ENCODE measurements at regions not wholly inside any gene's neighbourhood (a gene's known extent, or its start where the extent isn't known, plus 50 kb on each side); places are given as distances from the start of the nearest gene placed in this dataset.

DNA sequence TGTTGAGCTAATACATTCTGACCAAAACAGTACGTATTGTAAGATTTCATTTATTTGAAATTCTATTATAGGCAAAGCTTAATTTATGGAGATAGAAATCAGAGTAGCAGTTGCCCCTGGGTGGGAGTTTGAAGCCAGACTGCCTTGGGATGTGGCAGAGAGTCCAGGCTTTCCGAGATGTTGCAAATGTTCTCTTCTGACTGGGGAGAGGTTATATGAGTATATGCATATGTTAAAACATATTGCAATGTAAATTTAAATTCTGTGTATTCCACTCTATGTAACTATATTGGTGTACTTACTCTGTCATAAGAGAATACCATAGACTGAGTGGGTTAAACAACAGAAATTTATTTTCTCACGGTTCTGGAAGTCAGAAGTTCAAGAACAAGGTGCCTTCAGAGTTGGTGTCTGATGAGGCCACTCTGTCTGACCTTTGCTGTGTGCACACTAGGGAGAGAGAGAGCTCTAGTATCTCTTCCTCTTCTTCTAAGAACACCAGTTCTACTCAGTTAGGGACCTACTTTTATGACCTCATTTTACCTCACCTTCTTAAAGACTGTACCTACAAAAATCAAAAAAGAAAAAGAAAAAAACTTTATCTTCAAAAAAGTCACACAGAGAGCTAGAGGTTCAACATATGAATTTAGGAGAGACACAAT is 299.3 kb upstream of the HS3ST1 start:
- DNase-seq, result no peak

DNA sequence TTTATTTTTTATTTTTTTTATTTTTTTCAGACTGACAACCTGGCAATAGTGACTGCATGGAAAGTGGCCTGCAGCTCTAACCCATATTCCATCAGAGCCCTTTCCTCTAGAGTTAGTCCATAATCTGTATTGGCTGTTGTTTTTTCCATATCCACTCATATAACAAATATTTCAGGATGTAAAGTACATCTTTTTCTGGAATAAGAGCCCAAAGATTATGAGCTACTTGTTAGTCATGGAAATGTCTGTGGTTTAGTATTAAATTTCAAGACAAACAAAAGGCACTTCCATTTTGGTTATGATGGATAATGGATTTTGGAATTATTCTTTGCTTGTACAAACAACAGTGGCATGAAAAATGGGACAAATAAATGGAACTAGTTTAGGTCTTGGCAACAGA is 296.0 kb upstream of the HS3ST1 start:
- DNase-seq, result no peak

DNA sequence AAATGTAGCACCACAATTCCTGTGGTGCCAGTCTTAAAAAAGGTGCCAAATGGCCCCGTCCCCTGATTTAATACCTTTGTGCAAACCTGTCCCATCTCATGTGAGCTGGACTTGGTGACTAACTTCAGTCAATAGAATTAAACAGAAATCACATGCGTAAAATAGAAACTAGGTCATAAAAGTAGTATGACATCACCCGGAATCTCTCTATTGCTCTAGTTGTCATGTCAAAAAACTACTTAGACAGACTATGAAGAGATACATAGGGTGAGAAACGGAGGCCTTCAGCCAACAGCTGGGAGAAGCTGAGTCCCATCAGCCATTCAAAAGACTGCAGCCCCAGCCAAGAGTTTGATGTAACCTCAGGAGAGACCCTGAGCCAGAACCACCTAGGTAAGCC is 293.5 kb upstream of the HS3ST1 start:
- no peak for DNase-seq

DNA sequence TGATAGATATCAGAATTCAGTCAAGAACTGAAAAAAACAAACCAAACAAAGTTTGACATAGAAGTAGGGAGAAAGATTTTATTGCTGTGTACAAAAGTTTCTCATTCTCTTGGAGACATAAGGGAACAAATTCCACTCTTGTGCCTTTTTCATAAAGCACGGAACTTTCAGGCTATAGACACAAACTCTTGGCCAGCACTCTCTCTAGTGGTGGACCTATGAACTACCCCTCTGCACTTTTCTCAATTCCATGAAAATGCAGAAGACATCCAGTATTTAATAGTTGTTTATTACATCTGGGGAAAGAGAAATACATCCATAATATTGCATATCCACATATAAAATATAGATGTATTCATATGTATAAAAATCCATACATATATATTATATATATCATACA is 291.6 kb upstream of the HS3ST1 start:
- peak; percentile 47 for DNase-seq

DNA sequence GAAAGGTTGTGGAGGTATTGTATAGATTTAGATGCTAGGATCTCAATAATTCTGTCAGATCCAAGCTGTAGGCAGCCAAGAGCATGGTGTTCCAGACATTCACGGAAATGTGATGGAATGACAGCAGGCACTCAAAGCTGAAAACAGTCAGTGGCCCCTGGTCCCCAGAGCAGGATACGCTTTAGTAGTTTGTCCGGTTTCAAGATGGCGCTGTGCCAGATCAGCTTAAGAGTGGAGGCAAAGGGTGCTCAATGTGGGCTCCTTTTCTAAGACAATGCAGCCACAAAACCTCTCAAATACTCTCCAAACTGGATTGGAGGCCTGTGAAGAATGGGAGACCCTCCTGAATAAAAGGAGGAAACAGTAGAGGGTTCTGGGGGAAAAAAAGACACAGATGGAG is 291.2 kb upstream of the HS3ST1 start:
- no peak for DNase-seq

DNA sequence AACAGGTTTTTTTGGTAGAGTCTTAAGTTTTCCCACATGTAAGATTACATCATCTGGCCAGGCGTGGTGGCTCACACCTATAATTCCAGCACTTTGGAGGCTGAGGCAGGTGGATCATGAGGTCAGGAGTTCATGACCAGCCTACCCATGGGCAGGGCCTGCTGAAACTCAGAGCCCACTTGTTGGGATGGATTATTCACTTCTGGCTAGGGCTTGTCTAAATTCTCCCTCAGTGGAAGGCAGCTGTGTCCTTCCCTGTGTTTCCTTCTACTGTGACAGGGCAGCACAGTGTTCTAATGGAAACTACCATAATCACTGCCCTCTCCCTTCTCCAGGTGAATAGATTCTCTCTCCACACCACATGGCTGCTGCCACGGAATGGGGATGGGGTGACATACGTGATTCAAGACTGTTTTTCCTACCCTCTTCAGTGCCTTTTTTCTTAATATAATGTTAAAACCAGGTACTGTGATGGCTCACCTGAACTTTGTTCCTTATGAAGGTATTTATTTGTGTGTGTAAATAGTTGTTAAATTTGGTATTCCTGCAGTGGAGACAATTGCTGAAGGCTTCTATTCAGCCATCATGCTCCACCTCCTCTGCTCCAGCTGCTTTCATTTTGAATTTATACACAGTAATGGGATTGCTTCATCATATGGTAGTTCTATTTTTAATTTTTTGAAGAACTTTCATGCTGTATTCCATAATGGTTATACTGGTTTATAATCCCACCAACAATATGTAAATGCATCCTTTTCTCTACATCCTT is 287.2 kb upstream of the HS3ST1 start:
- no peak for DNase-seq

DNA sequence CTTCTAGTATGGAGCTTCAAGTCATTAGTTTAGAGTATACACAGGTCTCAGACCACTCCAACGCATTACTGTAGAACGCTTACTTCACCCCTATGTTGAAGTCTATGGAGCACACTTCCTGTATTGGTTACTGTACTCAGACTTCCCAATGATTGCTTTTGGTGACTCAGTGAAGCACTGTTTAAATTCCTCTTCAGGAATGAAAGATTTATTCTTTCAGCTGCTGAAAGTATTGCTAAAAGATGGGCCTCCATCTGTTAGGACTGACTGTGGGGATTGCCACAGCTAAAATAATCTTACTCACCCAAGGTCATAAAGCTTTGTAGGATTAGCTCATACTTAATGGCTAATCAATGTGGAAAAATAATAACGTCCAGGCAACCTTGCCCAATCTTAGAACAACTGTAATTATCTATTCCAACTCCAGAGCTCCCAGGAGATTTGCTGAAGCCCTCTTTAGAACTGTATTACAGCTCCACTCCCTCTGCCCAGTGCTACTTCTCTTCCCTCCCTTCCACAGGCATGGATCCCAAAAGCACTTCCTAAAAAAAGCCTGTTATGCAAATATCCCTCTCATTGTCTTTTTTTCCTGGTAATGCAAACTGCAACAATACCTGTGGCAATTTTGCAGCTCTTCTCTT is 281.9 kb upstream of the HS3ST1 start:
- DNase-seq, result no peak

DNA sequence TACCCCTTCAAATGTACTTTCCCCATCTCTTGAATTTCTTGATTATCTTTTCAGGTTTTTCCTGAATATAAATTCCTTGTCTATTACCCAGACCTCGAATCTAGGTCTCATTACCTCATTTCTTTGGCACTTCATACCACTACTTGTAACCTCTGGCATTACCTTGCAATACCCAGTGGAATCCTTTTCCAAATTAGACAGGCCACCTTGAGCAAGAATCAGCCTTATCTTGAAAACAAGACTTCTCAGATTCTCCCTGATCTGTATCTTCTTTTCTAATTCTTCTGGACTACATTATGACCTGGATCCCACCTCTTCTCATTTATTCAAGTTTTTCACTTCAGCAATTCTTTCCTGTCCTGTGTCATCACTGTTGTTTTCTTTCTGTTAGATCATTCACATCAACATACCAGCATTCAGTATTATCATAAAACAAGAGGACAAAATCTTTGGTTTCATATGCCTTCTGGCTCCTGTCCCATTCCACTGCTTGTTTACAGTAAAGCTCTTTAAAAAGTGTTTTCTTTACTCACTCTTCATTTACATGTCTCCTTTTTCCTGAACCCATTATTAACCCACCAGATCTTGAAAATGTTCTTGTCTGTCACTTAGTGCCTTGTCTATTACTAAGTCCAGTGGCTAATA is 275.6 kb upstream of the HS3ST1 start:
- no peak for DNase-seq

DNA sequence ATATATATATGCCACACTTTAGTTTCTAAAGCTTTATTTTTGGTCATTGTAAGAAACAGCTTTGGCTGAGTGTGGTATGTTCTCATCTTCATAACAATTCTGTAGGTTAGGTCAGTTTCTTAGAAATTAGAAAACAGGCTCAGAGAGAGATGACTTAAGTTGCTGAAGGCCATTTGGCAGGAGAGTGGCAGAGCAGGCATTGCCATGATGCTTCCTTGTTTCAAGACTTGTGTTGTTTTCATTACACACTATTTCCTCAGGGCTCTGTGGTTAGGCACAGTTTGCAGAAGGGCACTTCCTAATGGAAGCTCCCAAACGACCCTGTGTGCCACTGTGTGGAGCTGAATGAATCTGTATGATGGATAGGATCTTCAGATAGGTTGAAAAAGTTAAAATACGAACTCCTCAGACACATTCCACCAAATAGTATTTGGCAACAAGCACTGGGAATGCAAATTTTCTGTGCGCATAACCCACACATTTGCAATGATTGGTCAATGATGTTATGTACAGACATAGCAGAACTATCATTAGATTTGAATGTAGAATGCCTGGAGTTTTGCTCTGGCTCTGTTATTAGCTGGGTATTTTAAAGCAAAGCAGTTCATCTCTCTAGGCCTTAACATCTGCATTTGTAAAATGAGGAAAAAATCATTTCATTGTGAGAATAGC is 274.3 kb upstream of the HS3ST1 start:
- no peak for DNase-seq

DNA sequence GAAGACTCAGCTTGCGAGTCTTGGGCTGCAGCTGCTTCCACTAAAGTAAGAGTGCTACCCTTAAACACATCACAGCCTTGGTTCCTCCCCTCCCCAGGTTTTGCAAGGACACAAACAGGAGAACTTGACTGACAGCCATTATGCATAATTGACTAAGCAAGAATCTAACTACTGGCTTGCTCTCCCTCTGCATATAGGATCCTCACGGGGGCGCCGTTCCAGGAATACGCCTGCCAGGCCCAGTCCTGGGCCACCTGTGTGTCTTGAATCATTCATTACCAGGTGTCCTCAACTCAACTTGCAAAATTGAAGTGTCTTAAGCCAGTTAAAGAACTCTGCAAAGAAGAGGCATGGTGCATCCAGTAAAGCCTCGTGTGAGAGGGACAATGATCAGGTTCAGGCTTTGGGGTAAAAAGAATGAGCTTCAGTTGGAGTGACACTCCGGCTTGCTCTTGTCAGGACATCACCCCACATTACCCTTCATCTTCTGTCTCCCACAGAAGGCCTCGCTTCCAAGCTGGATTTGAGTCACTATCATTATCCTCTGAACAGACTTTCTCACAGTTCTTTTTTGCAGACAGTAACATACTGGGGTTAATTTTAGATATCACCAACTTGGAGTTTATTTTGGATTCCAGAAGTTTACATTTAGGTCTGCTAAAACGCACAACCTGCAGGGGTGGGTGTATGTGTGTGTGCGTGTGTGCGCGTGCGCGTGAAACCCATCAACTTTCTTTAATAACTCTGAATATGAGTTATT is 273.5 kb upstream of the HS3ST1 start:
- DNase-seq, result no peak

DNA sequence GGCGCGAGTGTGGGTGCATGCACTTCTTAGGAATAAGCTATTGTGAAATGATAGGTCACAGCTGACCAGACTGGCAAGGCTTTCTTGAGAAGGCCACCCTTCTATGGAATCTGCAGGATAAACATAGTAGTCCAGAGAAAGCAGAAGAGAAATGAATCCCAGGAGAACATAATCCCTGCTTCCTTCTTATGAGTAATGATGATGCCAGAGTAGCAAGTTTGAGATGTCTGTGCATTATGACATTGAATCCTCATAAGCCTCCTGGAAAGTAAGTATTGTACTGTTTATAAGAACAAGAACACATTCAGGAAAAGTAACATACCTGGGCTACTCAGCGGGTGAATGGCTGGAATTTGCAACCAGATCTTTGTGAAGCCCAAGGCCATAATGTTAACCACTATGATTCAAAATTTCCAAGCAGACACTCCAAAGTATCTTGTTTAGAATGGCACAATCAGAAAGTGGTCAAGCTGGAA is 272.1 kb upstream of the HS3ST1 start:
- no peak for DNase-seq

DNA sequence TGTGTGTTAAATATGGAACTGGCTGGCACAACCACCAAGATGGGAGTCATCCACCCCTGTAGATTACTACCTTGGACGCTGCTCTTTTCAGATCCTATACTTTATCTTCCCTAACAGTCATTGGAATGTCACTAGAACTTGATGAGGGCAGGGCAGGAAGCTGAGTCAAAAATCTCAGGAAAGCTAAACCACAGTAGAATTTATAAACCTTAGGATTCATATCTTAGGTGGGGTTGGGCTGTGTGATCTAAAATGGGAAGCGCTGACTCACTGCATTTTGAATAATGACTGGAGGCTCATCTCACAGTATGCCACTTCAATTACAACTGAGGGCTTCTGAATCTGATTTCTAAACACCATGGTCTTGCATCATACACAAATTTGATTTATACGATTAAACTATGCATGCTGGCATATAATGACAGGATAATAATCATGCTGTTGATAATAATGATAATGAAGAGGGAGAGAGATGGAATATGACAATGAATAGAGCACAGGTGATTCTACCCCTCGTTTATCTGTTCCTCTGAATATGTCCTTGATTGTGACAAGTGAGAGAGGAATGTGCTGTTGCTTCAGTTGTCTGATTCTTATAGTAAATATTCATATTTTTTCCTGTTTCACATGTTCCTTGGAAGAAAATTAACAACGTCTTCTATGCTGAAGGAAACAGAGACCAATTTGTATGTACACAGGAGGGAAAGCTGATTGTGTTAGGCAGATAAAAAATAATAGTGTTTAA is 270.3 kb upstream of the HS3ST1 start:
- no peak for DNase-seq

DNA sequence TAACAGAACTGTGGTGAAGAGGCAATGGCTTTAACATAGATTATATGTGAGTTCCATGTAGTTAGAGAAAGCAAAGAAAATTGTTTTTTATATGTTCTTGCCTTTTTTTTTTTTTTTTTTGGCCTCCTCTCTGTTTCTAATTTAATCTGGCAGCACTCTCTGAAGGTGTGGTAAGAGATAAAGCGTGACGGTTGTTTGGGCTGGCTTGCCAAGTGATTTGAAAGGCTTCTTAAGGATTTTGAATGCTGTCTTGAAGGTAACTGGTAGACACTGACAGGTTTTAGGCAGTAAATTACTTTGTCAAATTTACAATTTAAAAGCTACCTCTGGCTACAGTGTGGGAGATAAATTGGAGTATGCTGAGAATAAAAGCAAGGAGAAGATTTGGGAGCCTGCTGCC is 269.3 kb upstream of the HS3ST1 start:
- DNase-seq, result no peak

DNA sequence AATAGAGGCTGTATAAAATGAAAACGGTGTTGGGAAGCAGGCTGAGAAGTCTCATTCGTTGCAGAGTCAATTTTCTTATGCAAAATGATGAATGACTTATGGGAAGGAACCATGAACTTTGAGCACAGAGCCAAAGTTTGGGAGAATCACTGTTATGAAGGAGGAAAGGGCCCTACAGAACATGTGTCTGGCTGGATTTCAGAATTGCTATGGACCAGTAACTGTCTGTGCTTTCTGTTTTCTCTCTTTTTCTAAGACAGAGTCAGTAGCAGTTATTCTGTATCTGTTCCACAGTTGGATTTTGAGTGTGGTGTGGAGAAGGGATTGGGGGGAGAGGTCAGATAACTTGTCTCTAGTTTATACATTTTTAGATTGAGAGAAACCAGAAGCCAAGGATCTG is 265.0 kb upstream of the HS3ST1 start:
- no peak for DNase-seq

DNA sequence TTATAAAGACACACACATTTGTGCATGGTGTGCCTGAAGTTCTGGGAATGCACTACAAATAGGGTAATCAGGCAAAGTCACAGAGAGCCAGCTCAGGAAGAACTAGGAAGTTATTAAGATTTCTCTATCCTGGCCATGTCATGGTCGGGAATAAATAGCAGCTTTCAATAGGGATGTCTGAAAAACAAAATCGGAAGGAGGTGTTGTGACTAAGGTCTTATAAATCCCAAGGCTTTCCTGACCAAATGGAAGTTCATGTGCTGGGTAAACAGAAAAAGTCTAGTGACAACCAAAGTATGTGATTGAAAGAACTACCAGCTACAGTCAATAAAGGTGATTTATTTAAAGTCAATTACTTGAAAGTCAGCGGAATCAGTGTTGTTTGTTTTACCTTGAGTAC is 262.5 kb upstream of the HS3ST1 start:
- no peak for DNase-seq

DNA sequence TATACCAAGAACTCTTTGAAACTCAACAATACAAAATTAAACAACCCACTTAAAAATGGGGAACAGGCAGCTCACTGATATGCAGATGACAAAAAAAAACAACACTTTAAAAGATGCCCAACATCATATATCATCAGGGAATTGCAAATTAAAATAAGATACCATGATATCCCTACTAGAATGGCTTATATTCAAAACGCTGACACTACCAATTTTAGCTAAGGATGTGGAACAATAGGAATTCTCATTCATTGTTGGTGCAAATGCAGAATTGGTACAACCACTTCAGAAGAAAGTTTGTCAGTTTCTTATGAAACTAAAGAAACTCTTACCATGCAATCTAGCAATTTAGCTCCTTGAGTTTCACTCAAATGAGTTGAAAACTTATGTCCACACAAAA is 259.0 kb upstream of the HS3ST1 start:
- no peak for DNase-seq

DNA sequence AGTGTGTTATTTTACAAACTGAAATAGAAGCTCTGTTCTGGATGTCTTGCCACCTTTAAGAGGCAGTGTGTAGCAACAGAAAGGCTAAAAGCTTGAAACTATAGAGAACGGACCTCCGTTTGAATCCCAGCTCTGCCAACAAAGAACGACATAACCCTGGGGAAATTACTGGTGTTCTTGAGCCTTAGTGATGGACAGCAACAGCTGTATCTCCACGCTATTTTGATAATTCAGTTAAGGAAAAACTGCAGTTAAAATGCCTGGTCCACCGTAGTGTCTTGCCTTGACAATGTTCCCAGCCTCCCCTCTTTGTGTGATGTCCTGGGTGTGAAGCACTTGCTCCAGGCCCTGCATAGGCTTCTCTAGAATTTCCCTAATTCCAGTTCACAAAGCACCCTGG is 256.8 kb upstream of the HS3ST1 start:
- no peak for DNase-seq

DNA sequence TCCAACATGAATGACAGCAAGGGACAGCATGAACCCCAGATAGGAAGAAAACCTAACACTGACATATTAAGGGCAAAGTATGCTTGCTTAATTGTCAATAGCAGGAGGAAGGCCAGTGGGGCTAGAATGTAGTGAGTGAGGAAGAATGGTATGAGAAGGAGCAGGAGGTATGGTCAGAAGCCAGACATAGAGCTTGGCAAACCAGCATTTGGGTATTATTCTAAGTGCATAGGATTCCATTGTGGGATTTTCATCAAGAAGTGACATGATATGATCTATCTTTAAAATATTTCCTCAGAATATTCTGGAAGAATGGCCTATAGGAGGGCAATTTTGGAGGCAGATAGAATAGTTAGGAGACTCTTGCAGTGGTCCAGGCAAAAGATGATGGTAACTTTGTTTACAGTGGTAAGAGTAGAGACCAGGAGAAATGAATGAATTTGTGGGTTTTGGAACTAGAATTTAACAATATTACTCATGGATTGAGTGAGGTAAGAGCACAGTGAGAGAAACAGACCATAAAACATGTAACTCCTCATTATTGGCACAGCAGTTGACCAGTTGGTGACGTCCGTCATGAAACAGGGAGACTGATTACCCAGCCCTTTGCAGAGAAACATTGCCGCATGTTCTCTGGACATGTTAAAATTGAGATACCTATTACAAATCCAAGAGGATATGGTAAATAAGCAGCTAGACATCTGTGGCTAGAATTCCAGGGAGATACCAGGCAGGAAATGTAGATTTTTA is 246.5 kb upstream of the HS3ST1 start:
- DNase-seq, result no peak

DNA sequence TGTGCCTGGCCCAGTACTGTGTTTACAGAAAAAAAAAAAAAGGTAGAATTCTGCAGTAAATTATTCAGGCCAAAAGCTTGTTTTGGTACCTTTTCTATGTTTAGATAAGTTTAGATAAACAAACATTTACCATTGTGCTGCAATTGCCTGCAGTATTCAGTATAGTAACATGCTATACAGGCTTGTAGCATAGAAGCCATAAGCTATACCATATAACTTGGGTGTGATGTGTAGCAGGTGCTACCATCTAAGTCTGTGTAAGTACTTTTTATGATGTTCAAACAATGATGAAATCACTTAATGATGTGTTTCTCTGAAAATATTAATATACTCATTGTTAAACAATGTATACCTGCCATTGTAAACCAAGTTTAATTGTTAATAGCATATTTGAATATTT is 241.6 kb upstream of the HS3ST1 start:
- no peak for DNase-seq

DNA sequence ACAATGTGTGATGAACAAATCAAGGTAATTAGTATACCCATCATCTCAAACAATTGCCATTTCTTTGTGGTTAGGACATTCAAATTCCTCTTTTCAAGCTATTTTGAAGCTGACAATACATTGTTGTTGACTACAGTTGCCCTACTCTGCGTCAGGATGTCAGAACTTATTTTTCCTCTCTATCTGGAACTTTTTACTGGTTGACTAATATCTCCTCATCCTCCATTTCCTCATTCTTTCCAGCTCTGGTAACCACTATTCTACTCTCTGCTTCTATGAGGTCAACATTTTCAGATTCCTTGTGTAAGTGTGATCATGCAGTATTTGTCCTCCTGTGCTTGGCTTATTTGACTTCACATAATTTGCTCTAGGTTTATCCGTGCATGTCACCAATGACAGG is 240.5 kb upstream of the HS3ST1 start:
- DNase-seq, result no peak

DNA sequence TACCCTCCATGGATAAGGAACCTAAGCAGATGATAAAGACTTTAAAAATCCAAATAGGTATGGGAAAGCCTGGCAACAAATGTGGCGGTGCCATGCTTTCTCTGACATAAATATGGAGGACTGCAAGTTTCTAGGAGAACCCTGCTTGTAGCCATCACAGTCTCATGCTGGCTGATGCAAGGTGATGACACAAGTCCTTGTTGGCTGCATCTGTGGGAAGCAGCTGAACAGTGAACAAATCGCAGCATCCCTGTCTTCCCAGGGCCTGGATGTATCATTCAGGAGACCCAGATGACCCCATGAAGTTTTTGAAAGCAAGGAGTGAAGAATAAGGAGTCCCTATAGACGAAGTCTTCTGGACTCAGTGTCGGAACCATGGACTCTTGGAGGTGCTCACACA is 234.4 kb upstream of the HS3ST1 start:
- no peak for DNase-seq

All from hematopoietic multipotent progenitor cell treated with erythropoietin and hydrocortisone succinate and interleukin-3 and kit ligand, for 6 days (in vitro differentiated cells).